ENCODE measurements at regions not wholly inside any gene's neighbourhood (a gene's known extent, or its start where the extent isn't known, plus 50 kb on each side); places are given as distances from the start of the nearest gene placed in this dataset.

DNA sequence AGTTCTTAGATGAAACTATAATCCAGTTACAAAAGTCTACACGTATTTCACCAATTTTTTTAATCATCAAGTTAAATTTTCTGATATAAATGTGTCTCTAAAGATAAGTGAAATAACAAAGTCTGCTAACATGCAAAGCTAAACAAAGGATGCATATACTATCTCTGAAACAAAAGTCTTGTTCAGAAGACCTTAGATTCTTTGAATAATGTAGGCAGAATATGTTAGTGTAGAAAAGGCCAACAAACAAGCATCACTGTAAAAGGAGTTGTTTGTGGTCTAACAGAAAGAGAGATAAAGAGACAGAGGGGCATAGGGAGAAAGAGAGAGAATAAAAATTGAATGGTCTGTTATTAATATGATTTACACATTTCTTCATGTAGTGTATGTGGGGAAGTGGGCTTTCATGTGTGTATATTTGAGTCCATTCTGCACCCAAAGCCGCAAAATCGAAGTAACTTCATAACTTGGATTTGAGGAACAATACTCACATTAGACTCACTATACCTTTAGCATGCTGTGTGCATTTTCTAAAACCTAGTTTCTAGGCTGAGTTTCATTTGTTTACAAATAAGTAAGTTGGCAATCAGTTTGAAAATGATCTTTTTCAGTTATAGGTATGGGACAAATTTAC lies 734.8 kb upstream of the REG3G start:
- Mint-ChIP-seq H3K27me3 (no peaks in the 10 kb centered on the region), H3K36me3 (no peaks in the 10 kb centered on the region), H3K4me1 (no peaks in the 10 kb centered on the region), H3K27ac (no peak overlapping the region), H3K4me3 (no peak overlapping the region), H3K9me3 (peaks cover 3% of the 10 kb centered on the region)
- no peak for ATAC-seq

GRCh38 chr2:78293768-78294167 lies 731.7 kb upstream of the REG3G start:
- Mint-ChIP-seq H3K36me3 (no peaks in the 10 kb centered on the region), H3K4me3 (no peak overlapping the region), H3K27me3 (no peaks in the 10 kb centered on the region), H3K9me3 (peaks cover 3% of the 10 kb centered on the region), H3K4me1 (no peaks in the 10 kb centered on the region), H3K27ac (no peak overlapping the region)
- ATAC-seq = no peak

GRCh38 chr2:78301166-78301789 lies 724.2 kb upstream of the REG3G start:
- Mint-ChIP-seq H3K36me3 (no peaks in the 10 kb centered on the region), H3K4me3 (no peak overlapping the region), H3K9me3 (no peaks in the 10 kb centered on the region), H3K27ac (no peak overlapping the region), H3K27me3 (no peaks in the 10 kb centered on the region), H3K4me1 (no peaks in the 10 kb centered on the region)
- no peak for ATAC-seq

GRCh38 chr2:78304678-78305077 lies 720.8 kb upstream of the REG3G start:
- Mint-ChIP-seq H3K4me1 (no peaks in the 10 kb centered on the region), H3K27me3 (no peaks in the 10 kb centered on the region), H3K9me3 (no peaks in the 10 kb centered on the region), H3K36me3 (no peaks in the 10 kb centered on the region), H3K4me3 (no peak overlapping the region), H3K27ac (no peak overlapping the region)
- no peak for ATAC-seq

- no peaks in the 10 kb centered on the region for H3K4me1 Mint-ChIP-seq
- H3K4me3 Mint-ChIP-seq = no peak overlapping the region
- no peaks in the 10 kb centered on the region for H3K27me3 Mint-ChIP-seq
- no peak overlapping the region for H3K27ac Mint-ChIP-seq
- H3K9me3 Mint-ChIP-seq = no peaks in the 10 kb centered on the region
- no peaks in the 10 kb centered on the region for H3K36me3 Mint-ChIP-seq
- ATAC-seq = no peak
Observed at GRCh38 chr2:78309460-78309859, 716.0 kb upstream of the REG3G start.

DNA sequence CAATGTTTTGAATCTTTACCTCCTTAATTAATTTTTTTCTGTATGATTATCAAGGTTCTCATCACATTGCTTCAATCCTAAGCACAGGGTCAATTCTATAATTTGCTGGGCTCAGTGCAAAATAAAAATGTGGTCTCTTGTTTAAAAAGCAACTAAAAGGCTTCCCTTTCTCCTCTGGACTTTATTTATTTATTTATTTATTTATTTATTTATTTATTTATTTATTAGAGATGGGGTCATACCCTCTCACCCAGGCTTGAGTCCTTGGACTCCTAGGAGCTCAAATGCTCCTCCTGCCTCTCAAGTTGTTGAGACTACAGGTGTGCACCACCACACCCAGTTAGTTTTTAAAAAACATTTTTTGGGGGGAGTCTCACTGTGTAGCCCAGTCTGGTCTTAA lies 710.1 kb upstream of the REG3G start:
- no peak overlapping the region for H3K27ac Mint-ChIP-seq
- no peak for ATAC-seq
- H3K27me3 Mint-ChIP-seq = no peaks in the 10 kb centered on the region
- no peaks in the 10 kb centered on the region for H3K36me3 Mint-ChIP-seq
- H3K9me3 Mint-ChIP-seq = peaks cover 3% of the 10 kb centered on the region
- no peaks in the 10 kb centered on the region for H3K4me1 Mint-ChIP-seq
- H3K4me3 Mint-ChIP-seq = no peak overlapping the region

DNA sequence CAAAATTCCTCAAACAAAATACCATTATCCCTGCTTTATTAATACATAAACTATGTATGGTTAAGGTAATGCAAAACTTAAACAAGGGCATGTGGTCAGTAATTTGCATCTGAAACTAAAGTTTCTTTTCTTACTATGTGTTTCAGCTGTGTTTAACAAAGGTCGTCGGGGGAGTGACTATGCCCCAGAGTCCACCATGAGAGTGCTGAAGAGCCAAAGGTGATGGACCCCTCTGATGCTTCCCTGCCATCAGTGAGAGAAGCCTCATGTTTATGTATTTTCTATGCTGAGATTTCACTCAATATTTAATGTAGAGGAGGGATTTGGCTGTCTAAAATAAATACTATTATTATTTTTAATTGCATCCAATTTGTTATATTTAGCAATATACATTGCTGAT lies 707.2 kb upstream of the REG3G start:
- H3K9me3 Mint-ChIP-seq = peaks cover 4% of the 10 kb centered on the region
- H3K27me3 Mint-ChIP-seq = no peaks in the 10 kb centered on the region
- no peak overlapping the region for H3K4me3 Mint-ChIP-seq
- no peaks in the 10 kb centered on the region for H3K4me1 Mint-ChIP-seq
- no peak overlapping the region for H3K27ac Mint-ChIP-seq
- no peak for ATAC-seq
- no peaks in the 10 kb centered on the region for H3K36me3 Mint-ChIP-seq

DNA sequence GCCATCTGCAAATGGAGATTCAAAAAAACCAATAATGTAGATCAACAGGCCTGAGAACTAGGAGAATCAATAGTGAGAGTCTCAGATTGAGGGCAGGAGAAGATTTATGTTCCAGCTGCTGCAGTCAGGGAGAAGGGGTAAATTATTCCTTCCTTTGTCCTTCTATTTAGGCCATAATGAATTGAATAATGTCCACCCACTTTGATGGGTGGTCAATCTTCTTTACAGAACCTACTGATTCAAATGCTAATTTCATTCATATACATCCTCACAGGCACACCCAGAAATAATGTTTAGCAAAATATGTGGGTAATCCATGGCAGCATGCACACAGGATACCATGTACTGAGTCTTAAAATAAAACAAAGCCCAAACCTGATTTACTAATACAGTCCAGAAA lies 695.3 kb upstream of the REG3G start:
- Mint-ChIP-seq H3K9me3 (no peaks in the 10 kb centered on the region), H3K36me3 (no peaks in the 10 kb centered on the region), H3K27me3 (no peaks in the 10 kb centered on the region), H3K27ac (no peak overlapping the region), H3K4me3 (no peak overlapping the region), H3K4me1 (no peaks in the 10 kb centered on the region)
- no peak for ATAC-seq

GRCh38 chr2:78351208-78351607 lies 674.3 kb upstream of the REG3G start:
- Mint-ChIP-seq H3K4me3 (no peak overlapping the region), H3K36me3 (no peaks in the 10 kb centered on the region), H3K27me3 (no peaks in the 10 kb centered on the region), H3K9me3 (peaks cover 5% of the 10 kb centered on the region), H3K27ac (no peak overlapping the region), H3K4me1 (no peaks in the 10 kb centered on the region)
- no peak for ATAC-seq

- no peaks in the 10 kb centered on the region for H3K27me3 Mint-ChIP-seq
- no peaks in the 10 kb centered on the region for H3K4me1 Mint-ChIP-seq
- peaks cover 7% of the 10 kb centered on the region for H3K9me3 Mint-ChIP-seq
- no peak overlapping the region for H3K27ac Mint-ChIP-seq
- H3K4me3 Mint-ChIP-seq = no peak overlapping the region
- no peak for ATAC-seq
- H3K36me3 Mint-ChIP-seq = no peaks in the 10 kb centered on the region
Observed at GRCh38 chr2:78353168-78353567, 672.3 kb upstream of the REG3G start.

DNA sequence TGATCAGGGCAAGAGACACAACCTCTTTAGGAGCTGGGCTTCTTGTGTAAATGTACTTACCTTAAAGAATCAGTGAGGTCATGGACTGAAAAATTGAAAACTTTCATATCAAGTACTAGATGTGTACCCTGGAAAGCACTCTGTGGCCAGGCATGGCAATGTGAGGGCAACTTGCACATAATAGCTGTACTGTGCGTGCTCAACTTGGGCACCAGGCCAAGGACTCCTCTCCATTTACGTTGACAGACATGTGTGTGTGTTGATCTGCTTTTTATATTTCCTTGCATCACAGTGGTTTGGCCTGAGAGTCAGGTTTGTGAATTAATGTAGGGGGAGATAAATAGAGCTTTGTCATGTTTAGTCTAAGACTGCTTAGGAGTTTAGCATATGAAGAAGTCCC lies 669.5 kb upstream of the REG3G start:
- H3K9me3 Mint-ChIP-seq = peaks cover 15% of the 10 kb centered on the region
- no peaks in the 10 kb centered on the region for H3K36me3 Mint-ChIP-seq
- H3K27ac Mint-ChIP-seq = no peak overlapping the region
- H3K27me3 Mint-ChIP-seq = no peaks in the 10 kb centered on the region
- no peak for ATAC-seq
- H3K4me3 Mint-ChIP-seq = no peak overlapping the region
- H3K4me1 Mint-ChIP-seq = no peaks in the 10 kb centered on the region

DNA sequence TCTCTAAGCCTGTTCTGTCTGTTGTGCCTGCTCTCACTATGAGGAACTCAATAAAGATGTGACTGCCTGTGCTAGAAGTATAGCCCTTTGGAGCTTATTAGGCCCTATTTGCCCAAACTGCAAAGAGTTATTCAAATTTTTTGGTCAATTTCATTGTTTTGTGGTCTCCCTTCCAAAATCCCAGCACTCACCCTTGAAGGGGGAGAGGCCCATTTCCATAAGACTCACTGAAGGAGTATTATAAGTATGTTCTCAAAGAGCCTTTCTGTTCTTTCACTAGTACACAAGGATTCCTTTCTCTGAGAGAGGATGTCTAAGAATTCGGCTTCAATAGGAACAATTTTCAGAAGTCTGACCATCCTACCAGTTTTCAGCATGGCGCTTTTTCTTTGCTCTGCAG lies 641.9 kb upstream of the REG3G start:
- ATAC-seq = no peak
- Mint-ChIP-seq H3K9me3 (peaks cover 6% of the 10 kb centered on the region), H3K36me3 (no peaks in the 10 kb centered on the region), H3K27ac (no peak overlapping the region), H3K4me3 (no peak overlapping the region), H3K4me1 (no peaks in the 10 kb centered on the region), H3K27me3 (no peaks in the 10 kb centered on the region)

DNA sequence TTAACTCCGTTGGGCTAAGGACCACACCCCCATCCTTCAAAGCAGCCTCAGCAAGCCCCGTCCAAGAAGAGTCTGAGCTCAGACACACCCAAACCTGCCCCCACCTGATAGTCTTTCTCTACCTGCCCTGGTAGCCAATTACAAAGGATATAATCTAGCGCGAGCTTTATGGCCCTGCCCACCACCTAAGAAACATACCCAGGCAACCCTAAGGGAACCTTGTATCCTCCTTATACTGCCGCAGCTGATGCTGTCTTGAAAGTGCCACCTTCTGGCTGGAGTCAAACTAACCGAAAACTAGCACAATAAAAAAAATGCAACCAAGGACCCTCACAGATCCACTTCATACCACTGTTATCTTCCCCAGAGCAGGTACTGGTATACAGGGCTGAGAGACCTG lies 628.3 kb upstream of the REG3G start:
- Mint-ChIP-seq H3K36me3 (no peaks in the 10 kb centered on the region), H3K27me3 (no peaks in the 10 kb centered on the region), H3K9me3 (peaks cover 18% of the 10 kb centered on the region), H3K27ac (no peak overlapping the region), H3K4me1 (no peaks in the 10 kb centered on the region), H3K4me3 (no peak overlapping the region)
- no peak for ATAC-seq

- Mint-ChIP-seq H3K9me3 (peaks cover 7% of the 10 kb centered on the region), H3K36me3 (no peaks in the 10 kb centered on the region), H3K27ac (no peak overlapping the region), H3K4me1 (no peaks in the 10 kb centered on the region), H3K4me3 (no peak overlapping the region), H3K27me3 (no peaks in the 10 kb centered on the region)
- ATAC-seq = peak; percentile 34
Observed at GRCh38 chr2:78407960-78408794, 617.3 kb upstream of the REG3G start.

DNA sequence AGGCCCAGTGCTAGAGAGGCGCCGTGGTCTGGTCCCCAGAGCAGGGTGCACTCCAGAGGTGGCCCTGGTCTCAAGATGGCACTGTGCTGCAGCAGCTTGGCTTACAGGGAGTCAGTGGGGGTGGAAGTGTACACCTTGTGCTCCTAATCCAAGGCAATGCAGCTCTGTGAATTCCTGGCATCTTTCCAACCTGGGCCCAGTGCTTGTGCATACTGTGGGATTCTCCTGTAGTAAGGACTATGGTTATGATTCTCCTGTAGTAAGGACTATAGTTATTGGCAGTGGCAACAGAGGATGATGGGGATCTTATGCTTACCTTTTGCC lies 616.7 kb upstream of the REG3G start:
- peaks cover 7% of the 10 kb centered on the region for H3K9me3 Mint-ChIP-seq
- ATAC-seq = peak; percentile 56
- H3K27me3 Mint-ChIP-seq = no peaks in the 10 kb centered on the region
- H3K27ac Mint-ChIP-seq = no peak overlapping the region
- no peak overlapping the region for H3K4me3 Mint-ChIP-seq
- no peaks in the 10 kb centered on the region for H3K4me1 Mint-ChIP-seq
- H3K36me3 Mint-ChIP-seq = no peaks in the 10 kb centered on the region

GRCh38 chr2:78411303-78411702 lies 614.2 kb upstream of the REG3G start:
- peaks cover 3% of the 10 kb centered on the region for H3K9me3 Mint-ChIP-seq
- H3K4me3 Mint-ChIP-seq = no peak overlapping the region
- no peaks in the 10 kb centered on the region for H3K4me1 Mint-ChIP-seq
- no peak for ATAC-seq
- no peaks in the 10 kb centered on the region for H3K27me3 Mint-ChIP-seq
- H3K27ac Mint-ChIP-seq = no peak overlapping the region
- H3K36me3 Mint-ChIP-seq = no peaks in the 10 kb centered on the region

All from stimulated activated memory B cell treated with anti-CD40 and anti-IgM and Interleukin-4, amounts not matched to agents 10 μg/mL and 1 μg/mL and 100 μg/mL, for 72 hours (primary cell).